Forelimb muscle (tissue), 1 donor: ENCODE measurements at regions not wholly inside any gene's neighbourhood (a gene's known extent, or its start where the extent isn't known, plus 50 kb on each side); places are given as distances from the start of the nearest gene placed in this dataset.

Source experiments
- DNase-seq: peaks from one replicate; pipeline ENCODE4 v3.0.0-alpha.2; 2013; ENCODE audit warnings: low read depth

- no peak for DNase-seq
These were observed 165.3 kb downstream of the RNF152 start for GRCh38 chr18:61727241-61728193.

DNA sequence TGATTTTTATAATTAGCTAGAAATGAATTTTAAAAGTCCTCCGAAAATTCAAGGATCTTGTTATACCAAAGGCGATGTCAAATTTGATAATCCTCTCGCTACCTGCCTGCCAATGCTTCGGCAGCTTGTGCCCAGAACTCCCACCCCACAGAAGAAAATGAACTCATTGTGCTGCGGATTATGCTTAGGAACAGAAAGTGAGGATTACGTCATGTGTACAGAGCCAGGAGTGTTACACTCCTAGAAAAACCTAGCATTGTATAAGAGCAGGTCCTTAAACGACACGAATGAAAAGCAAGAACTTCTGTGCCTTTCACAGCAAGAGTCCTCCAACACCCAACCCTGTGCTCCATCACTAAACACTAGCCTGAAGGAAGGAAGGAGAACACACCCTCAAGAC lies 168.3 kb downstream of the RNF152 start:
- no peak for DNase-seq

GRCh38 chr18:61722247-61722646 lies 170.6 kb downstream of the RNF152 start:
- DNase-seq, result no peak

DNA sequence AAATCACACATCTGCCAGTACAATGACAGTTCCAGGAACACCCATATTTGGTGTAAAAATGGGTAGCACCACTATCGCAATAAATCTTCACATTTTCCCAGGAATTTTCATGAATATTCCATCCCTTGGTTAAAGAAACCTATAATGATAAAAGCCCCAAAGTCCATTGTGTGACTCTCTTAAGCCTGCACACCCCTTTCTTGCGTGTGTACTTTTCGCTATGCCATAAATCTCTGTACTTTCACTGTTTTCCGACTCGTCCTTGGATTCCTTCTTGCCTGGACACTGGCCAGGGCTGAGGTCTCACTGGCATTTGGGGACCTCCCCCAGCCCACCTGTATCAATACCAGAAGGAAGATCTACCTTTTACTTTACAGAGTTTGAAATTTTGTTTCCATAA lies 172.3 kb downstream of the RNF152 start:
- no peak for DNase-seq

DNA sequence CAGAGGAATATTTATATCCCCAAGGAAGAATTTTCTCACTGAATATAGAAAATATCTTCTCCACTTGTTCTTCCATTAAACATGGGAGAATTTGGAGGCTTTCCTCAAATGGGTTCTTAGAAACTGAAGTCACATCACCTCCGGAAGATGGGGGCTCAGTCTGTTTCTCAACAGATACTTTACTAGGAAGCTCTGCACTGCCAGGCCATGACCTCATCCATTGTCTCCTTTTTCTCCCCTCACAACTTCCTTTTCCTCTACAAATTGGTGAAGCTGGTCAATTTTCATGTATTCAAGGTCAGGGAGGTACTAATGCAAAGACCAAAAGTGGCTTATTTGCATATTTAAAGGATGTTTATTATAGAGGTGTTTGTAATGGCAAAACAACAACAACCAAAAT lies 173.1 kb downstream of the RNF152 start:
- no peak for DNase-seq

GRCh38 chr18:61718944-61719343 lies 173.9 kb downstream of the RNF152 start:
- DNase-seq, result no peak

GRCh38 chr18:61714421-61714820 lies 178.4 kb downstream of the RNF152 start:
- no peak for DNase-seq

- no peak for DNase-seq
These were observed 179.3 kb downstream of the RNF152 start for GRCh38 chr18:61713502-61713901.

DNA sequence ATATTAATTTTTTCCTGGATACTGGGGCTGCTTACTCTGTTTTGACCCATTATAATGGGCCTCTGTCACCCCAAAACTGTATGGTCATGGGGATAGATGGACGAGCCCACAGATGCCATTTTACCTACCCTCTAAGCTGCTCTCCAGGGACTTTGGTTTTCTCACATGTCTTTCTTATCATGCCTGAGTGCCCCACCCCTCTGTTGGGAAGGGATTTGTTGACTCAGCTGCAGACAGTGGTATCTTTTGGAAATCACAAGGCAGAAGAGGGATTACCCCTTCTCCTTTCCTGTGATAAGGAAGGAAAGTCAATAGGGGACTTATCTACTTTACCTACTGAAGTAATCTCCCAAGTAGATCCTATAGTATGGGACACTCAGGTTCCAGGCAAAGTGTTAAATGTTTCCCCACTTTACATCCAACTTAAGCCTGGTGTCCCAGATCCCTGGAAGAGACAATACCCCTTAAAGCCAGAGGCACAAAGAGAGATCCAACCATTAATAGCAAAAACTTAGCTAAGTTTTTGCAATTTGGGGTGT lies 182.7 kb downstream of the RNF152 start:
- DNase-seq, result no peak

GRCh38 chr18:61706276-61706915 lies 186.4 kb downstream of the RNF152 start:
- no peak for DNase-seq

DNA sequence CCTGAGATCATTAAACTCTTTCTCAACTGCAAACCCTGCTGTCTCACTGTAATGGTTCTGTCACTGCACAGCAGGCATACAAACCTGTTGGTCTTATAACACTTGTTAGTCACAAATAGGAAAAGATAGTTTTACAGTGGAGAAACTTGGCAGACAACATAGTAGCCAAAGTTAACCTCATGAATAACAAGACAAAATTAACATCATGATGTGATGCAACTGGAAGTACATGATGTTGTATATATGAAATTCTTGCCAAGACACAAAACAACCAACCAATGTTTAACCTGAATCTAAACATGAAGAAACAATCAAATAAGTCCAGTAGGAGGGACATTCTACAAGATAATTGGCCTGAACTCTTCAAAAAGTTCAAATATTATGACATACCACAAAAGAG lies 189.3 kb downstream of the RNF152 start:
- DNase-seq, result no peak

GRCh38 chr18:61702007-61702406 lies 190.8 kb downstream of the RNF152 start:
- DNase-seq, result no peak

GRCh38 chr18:61699397-61700110 lies 193.3 kb downstream of the RNF152 start:
- no peak for DNase-seq

GRCh38 chr18:61697306-61697909 lies 195.4 kb downstream of the RNF152 start:
- DNase-seq, result no peak

DNA sequence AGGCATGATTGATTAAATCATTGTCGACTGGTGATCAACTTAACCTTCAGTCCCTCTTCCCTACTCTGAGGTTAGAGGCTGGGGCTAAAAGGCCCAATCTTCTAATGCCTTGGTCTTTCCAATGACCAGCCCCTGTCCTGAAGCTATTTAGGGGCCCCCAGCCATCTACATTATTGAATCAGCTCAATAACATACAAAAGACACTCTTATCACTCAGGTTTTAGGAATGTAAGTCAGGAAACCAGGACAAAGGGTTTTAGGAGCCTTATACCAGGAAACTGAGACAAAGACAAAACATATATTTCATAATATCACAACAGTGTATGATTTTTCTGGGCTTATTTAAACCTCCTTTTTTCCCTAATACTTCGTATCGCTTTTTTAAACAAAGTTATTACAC lies 198.6 kb downstream of the RNF152 start:
- no peak for DNase-seq

DNA sequence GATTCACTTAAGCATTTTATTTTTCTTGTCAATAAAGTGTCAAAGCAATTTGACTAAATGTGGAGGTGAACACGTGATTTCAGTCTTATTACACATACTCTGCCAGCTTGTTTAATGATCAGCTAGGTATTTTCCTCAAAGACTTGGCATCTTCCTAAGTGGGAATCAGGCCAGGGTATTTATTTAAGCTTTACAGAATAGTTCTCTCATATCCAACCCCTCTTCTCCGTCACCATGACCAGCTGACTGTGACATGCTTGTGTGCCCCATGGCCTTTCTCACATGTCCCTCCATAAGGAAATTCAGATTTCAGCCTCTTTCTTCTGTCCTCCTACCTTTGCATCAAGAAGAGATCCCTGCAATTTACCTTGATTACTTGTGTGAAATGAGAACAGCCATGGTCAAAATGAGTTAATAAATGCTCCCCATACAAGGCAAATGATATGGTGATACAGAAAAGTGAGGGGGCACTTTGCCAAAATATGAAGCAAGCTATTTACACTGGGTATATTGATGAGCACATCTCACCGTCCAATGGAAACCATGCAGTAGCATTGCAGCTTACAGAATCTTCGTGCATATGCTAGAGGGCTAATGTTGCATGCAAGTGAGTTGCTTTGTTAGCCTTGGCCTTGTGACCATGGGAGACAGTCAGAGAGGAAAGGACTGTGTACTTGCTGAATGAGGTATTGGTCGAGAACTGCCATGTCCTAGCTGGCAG lies 202.2 kb downstream of the RNF152 start:
- no peak for DNase-seq

GRCh38 chr18:61687317-61687716 lies 205.5 kb downstream of the RNF152 start:
- no peak for DNase-seq

DNA sequence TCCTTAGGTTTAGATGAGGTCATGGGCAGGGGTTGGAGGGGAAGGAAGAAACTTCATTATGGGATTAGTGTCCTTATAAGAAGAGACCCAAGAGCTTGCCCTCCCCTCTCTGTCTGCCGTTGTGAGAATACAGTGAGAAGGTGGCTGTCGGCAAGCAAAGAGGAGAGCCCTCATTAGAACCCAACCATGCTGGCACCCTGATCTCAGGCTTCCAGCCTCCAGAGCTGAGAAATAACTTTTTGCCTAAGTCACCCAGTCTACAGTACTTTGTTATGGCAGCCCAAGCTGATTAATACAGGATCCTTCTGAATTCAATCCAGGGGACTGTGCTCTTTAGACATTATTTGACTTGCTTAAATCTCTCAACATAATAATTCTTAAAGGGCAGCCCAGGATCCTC lies 209.0 kb downstream of the RNF152 start:
- no peak for DNase-seq

- DNase-seq, result no peak
These were observed 211.7 kb downstream of the RNF152 start for GRCh38 chr18:61681065-61681464.

- DNase-seq, result no peak
These were observed 213.0 kb downstream of the RNF152 start for GRCh38 chr18:61679836-61680235.

DNA sequence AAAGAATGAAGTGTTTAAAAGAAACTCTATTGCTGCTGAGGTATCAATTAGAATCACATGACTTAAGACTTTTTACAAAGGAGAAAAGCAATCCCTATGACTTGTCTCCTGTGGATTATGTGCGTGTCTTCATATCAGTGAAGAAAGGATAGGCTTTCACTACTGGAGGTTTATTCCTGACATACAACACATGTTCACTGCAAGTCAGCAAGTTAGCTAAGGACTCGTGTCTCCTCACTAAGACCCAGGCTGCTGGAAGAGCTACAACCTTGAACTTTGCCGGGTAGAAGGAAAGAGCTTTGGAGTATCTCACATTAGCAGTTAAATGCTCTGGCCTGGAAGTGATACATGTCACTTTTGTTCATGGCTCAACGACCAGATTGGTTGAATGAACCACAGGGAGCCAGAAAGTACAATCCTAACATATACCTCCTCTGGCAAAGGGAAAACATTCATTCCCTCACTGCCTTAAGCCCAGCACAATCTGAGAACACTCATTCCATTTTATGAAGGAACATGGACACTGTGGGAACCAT lies 215.3 kb downstream of the RNF152 start:
- no peak for DNase-seq
